Ascending aorta (tissue), 2 donors: ENCODE measurements at regions not wholly inside any gene's neighbourhood (a gene's known extent, or its start where the extent isn't known, plus 50 kb on each side); places are given as distances from the start of the nearest gene placed in this dataset.

ENCODE experiments used
- DNase-seq, 2 donors: peaks; one replicate each; pipeline ENCODE4 v3.0.0-alpha.2; 2019; ENCODE audit warnings: low spot score in 2 of 2
- H3K27ac ChIP-seq, 2 donors: fragments of 200-600 bp; sonication (generic); one replicate each; pipeline ENCODE4 v1.5.1; 2016 to 2017; ENCODE audit warnings: mild to moderate bottlenecking in 1 of 2
- H3K27me3 ChIP-seq: fragments of 200-600 bp; sonication (generic); one replicate; pipeline ENCODE4 v1.5.1; 2017
- H3K36me3 ChIP-seq, 2 donors: fragments of 200-600 bp; sonication (generic); one replicate each; pipeline ENCODE4 v1.5.1; 2016
- H3K4me1 ChIP-seq, 2 donors: fragments of 200-600 bp; sonication (generic); one replicate each; pipeline ENCODE4 v1.5.1; 2016 to 2017; ENCODE audit warnings: mild to moderate bottlenecking in 1 of 2
- H3K4me3 ChIP-seq, 2 donors: fragments of 200-600 bp; sonication (generic); one replicate each; pipeline ENCODE4 v1.5.1; 2016 to 2017; ENCODE audit warnings: mild to moderate bottlenecking in 1 of 2
- H3K9me3 ChIP-seq, 2 donors: fragments of 200-600 bp; sonication (generic); one replicate each; pipeline ENCODE4 v1.5.1; 2016
- CTCF ChIP-seq, 3 experiments: fragments of 200-600 bp in 2 of 3; fragments of 450-650 bp in 1 of 3; sonication (generic) in 2 of 3; IDR thresholded peaks; one replicate each; pipeline ENCODE4 v1.5.1; 2016 to 2019; ENCODE audit warnings: antibody characterized with exemption in 3 of 3, mild to moderate bottlenecking in 1 of 3, moderate library complexity in 1 of 3
- intact Hi-C: fragments of 100-400 bp; cut with DNase I; formaldehyde crosslinking; loops from one replicate; pipeline ENCODE4 v1.15.1; 2023

- Histone ChIP-seq H3K9me3 (no peaks in the 10 kb centered on the region), H3K27me3 (no peaks in the 10 kb centered on the region), H3K36me3 (no peaks in the 10 kb centered on the region), H3K4me3 (no peak overlapping the region), H3K4me1 (no peaks in the 10 kb centered on the region), H3K27ac (no peak overlapping the region)
- intact Hi-C loops = no loop called here
- no peak for TF ChIP-seq CTCF (IDR thresholded peaks at IDR 0.05)
- DNase-seq = no peak
These were observed 1546.2 kb downstream of the BRINP3 start for GRCh38 chr1:188931506-188931905.

- H3K4me3 ChIP-seq = no peak overlapping the region
- no peaks in the 10 kb centered on the region for H3K4me1 ChIP-seq
- no peaks in the 10 kb centered on the region for H3K9me3 ChIP-seq
- DNase-seq = no peak
- no peaks in the 10 kb centered on the region for H3K36me3 ChIP-seq
- no peaks in the 10 kb centered on the region for H3K27me3 ChIP-seq
- intact Hi-C loops = no loop called here
- no peak for TF ChIP-seq CTCF (IDR thresholded peaks at IDR 0.05)
- no peak overlapping the region for H3K27ac ChIP-seq
These were observed 1539.6 kb downstream of the BRINP3 start for GRCh38 chr1:188937965-188938551.

DNA sequence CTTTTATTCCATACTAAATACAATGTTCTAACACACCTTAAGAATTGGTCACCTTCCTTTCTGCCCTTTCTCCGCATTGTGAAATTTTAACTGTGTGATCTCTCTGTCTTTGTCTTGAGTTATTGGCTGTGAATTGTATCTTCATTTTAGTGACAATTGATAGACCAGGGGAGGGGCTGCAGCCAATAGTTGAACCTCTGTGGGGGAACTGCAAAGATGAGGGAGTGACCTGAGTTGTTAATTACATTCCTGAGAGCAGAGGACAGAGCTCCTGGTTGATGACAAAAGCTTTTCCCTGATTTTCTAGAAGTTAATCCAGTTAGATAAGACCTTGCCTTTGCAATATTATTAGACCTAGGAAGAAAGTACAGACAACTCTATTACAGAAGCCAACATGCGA lies 1535.7 kb downstream of the BRINP3 start:
- no peak for TF ChIP-seq CTCF (IDR thresholded peaks at IDR 0.05)
- H3K27ac ChIP-seq = no peak overlapping the region
- H3K9me3 ChIP-seq = no peaks in the 10 kb centered on the region
- no peaks in the 10 kb centered on the region for H3K27me3 ChIP-seq
- no peaks in the 10 kb centered on the region for H3K4me1 ChIP-seq
- intact Hi-C loops = no loop called here
- no peak for DNase-seq
- no peaks in the 10 kb centered on the region for H3K36me3 ChIP-seq
- no peak overlapping the region for H3K4me3 ChIP-seq

- Histone ChIP-seq H3K36me3 (no peaks in the 10 kb centered on the region), H3K9me3 (no peaks in the 10 kb centered on the region), H3K4me1 (no peaks in the 10 kb centered on the region), H3K4me3 (no peak overlapping the region), H3K27me3 (no peaks in the 10 kb centered on the region), H3K27ac (no peak overlapping the region)
- intact Hi-C loops = no loop called here
- no peak for TF ChIP-seq CTCF (IDR thresholded peaks at IDR 0.05)
- DNase-seq = no peak
These were observed 1528.0 kb downstream of the BRINP3 start for GRCh38 chr1:188949701-188950100.

DNA sequence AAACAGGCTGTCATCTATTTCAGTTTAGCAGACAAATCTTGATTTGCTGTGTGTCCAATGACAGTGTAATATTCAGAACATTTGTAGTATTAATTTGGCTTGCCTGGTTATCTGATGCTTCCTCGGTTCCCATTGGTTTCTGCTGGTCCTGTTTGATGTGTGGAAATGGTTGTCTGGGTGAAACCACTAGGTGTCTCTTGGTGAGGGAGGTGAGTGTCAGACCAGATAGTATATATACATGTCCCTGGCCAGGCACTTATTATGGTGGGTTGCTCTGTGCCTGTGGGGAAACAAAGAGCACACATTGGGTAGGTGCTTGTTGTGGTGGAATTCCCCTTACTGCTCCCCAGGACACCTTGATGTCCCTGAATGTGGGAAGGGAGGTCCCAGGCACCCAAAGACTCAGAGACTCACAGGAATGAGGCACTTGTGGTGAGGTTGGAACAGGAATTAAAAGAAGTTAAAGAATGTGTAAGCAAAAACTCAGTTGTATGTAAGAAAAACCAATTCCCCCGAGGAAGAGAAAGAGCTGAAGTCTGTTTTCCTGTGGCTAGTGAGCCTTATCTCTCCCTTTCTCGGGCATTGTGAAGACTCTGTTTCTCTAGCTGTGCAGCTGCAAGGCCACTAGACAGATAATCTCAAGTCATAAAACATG lies 1519.1 kb downstream of the BRINP3 start:
- Histone ChIP-seq H3K9me3 (no peaks in the 10 kb centered on the region), H3K27ac (no peak overlapping the region), H3K27me3 (no peaks in the 10 kb centered on the region), H3K36me3 (no peaks in the 10 kb centered on the region), H3K4me1 (no peaks in the 10 kb centered on the region), H3K4me3 (no peak overlapping the region)
- DNase-seq = no peak
- intact Hi-C loops = no loop called here
- TF ChIP-seq CTCF (IDR thresholded peaks at IDR 0.05) = no peak
